ENCODE measurements at regions not wholly inside any gene's neighbourhood (a gene's known extent, or its start where the extent isn't known, plus 50 kb on each side); places are given as distances from the start of the nearest gene placed in this dataset.

- no peaks in the 10 kb centered on the region for H3K36me3 ChIP-seq (ENCODE audit: control insufficient read depth, insufficient read depth, low read length, severe bottlenecking)
- no peaks in the 10 kb centered on the region for H3K27me3 ChIP-seq (replicated peaks; ENCODE audit: control insufficient read depth, insufficient read depth, low read length)
- no peaks in the 10 kb centered on the region for H3K4me1 ChIP-seq (ENCODE audit: control insufficient read depth, insufficient read depth, low read length)
- no peak overlapping the region for H3K4me3 ChIP-seq (ENCODE audit: low read length)
- no peak for DNase-seq (ENCODE audit: low read depth)
- no peak overlapping the region for H3K9ac ChIP-seq (ENCODE audit: low read length)
- peaks cover 15% of the 10 kb centered on the region for H3K9me3 ChIP-seq (ENCODE audit: control insufficient read depth, low read length)
These were observed 340.7 kb upstream of the CELF2 start for GRCh38 chr10:10676972-10677371.

- Histone ChIP-seq H3K36me3 (ENCODE audit: control insufficient read depth, insufficient read depth, low read length, severe bottlenecking) (no peaks in the 10 kb centered on the region), H3K4me3 (ENCODE audit: low read length) (no peak overlapping the region), H3K4me1 (ENCODE audit: control insufficient read depth, insufficient read depth, low read length) (no peaks in the 10 kb centered on the region), H3K27me3 (replicated peaks; ENCODE audit: control insufficient read depth, insufficient read depth, low read length) (no peaks in the 10 kb centered on the region), H3K9me3 (ENCODE audit: control insufficient read depth, low read length) (peaks cover 13% of the 10 kb centered on the region), H3K9ac (ENCODE audit: low read length) (no peak overlapping the region)
- DNase-seq (ENCODE audit: low read depth) = no peak
These were observed 340.2 kb upstream of the CELF2 start for GRCh38 chr10:10677479-10677878.

- H3K9ac ChIP-seq (ENCODE audit: low read length) = no peak overlapping the region
- no peaks in the 10 kb centered on the region for H3K27me3 ChIP-seq (replicated peaks; ENCODE audit: control insufficient read depth, insufficient read depth, low read length)
- peaks cover 5% of the 10 kb centered on the region for H3K9me3 ChIP-seq (ENCODE audit: control insufficient read depth, low read length)
- no peaks in the 10 kb centered on the region for H3K4me1 ChIP-seq (ENCODE audit: control insufficient read depth, insufficient read depth, low read length)
- H3K36me3 ChIP-seq (ENCODE audit: control insufficient read depth, insufficient read depth, low read length, severe bottlenecking) = no peaks in the 10 kb centered on the region
- no peak overlapping the region for H3K4me3 ChIP-seq (ENCODE audit: low read length)
- DNase-seq (ENCODE audit: low read depth) = no peak
These were observed 337.2 kb upstream of the CELF2 start for GRCh38 chr10:10680496-10680895.

GRCh38 chr10:10684972-10685371, 332.7 kb upstream of the CELF2 start:
- Histone ChIP-seq H3K4me1 (ENCODE audit: control insufficient read depth, insufficient read depth, low read length) (no peaks in the 10 kb centered on the region), H3K4me3 (ENCODE audit: low read length) (no peak overlapping the region), H3K9ac (ENCODE audit: low read length) (no peak overlapping the region), H3K9me3 (ENCODE audit: control insufficient read depth, low read length) (no peaks in the 10 kb centered on the region), H3K36me3 (ENCODE audit: control insufficient read depth, insufficient read depth, low read length, severe bottlenecking) (no peaks in the 10 kb centered on the region), H3K27me3 (replicated peaks; ENCODE audit: control insufficient read depth, insufficient read depth, low read length) (no peaks in the 10 kb centered on the region)
- DNase-seq (ENCODE audit: low read depth) = no peak

- Histone ChIP-seq H3K4me3 (ENCODE audit: low read length) (no peak overlapping the region), H3K27me3 (replicated peaks; ENCODE audit: control insufficient read depth, insufficient read depth, low read length) (no peaks in the 10 kb centered on the region), H3K9me3 (ENCODE audit: control insufficient read depth, low read length) (no peaks in the 10 kb centered on the region), H3K36me3 (ENCODE audit: control insufficient read depth, insufficient read depth, low read length, severe bottlenecking) (no peaks in the 10 kb centered on the region), H3K9ac (ENCODE audit: low read length) (no peak overlapping the region), H3K4me1 (ENCODE audit: control insufficient read depth, insufficient read depth, low read length) (no peaks in the 10 kb centered on the region)
- DNase-seq (ENCODE audit: low read depth) = no peak
These were observed 332.1 kb upstream of the CELF2 start for GRCh38 chr10:10685566-10685965.

GRCh38 chr10:10687751-10688150, 329.9 kb upstream of the CELF2 start:
- Histone ChIP-seq H3K9ac (ENCODE audit: low read length) (no peak overlapping the region), H3K27me3 (replicated peaks; ENCODE audit: control insufficient read depth, insufficient read depth, low read length) (no peaks in the 10 kb centered on the region), H3K4me3 (ENCODE audit: low read length) (no peak overlapping the region), H3K9me3 (ENCODE audit: control insufficient read depth, low read length) (no peaks in the 10 kb centered on the region), H3K4me1 (ENCODE audit: control insufficient read depth, insufficient read depth, low read length) (no peaks in the 10 kb centered on the region), H3K36me3 (ENCODE audit: control insufficient read depth, insufficient read depth, low read length, severe bottlenecking) (no peaks in the 10 kb centered on the region)
- no peak for DNase-seq (ENCODE audit: low read depth)

GRCh38 chr10:10699427-10699826, 318.2 kb upstream of the CELF2 start:
- DNase-seq (ENCODE audit: low read depth) = no peak
- Histone ChIP-seq H3K9me3 (ENCODE audit: control insufficient read depth, low read length) (no peaks in the 10 kb centered on the region), H3K36me3 (ENCODE audit: control insufficient read depth, insufficient read depth, low read length, severe bottlenecking) (no peaks in the 10 kb centered on the region), H3K9ac (ENCODE audit: low read length) (no peak overlapping the region), H3K27me3 (replicated peaks; ENCODE audit: control insufficient read depth, insufficient read depth, low read length) (no peaks in the 10 kb centered on the region), H3K4me3 (ENCODE audit: low read length) (no peak overlapping the region), H3K4me1 (ENCODE audit: control insufficient read depth, insufficient read depth, low read length) (no peaks in the 10 kb centered on the region)

GRCh38 chr10:10701084-10701611, 316.5 kb upstream of the CELF2 start:
- H3K9ac ChIP-seq (ENCODE audit: low read length) = no peak overlapping the region
- no peaks in the 10 kb centered on the region for H3K27me3 ChIP-seq (replicated peaks; ENCODE audit: control insufficient read depth, insufficient read depth, low read length)
- DNase-seq (ENCODE audit: low read depth) = no peak
- no peak overlapping the region for H3K4me3 ChIP-seq (ENCODE audit: low read length)
- H3K4me1 ChIP-seq (ENCODE audit: control insufficient read depth, insufficient read depth, low read length) = no peaks in the 10 kb centered on the region
- no peaks in the 10 kb centered on the region for H3K36me3 ChIP-seq (ENCODE audit: control insufficient read depth, insufficient read depth, low read length, severe bottlenecking)
- H3K9me3 ChIP-seq (ENCODE audit: control insufficient read depth, low read length) = no peaks in the 10 kb centered on the region

- Histone ChIP-seq H3K4me1 (ENCODE audit: control insufficient read depth, insufficient read depth, low read length) (no peaks in the 10 kb centered on the region), H3K9me3 (ENCODE audit: control insufficient read depth, low read length) (no peaks in the 10 kb centered on the region), H3K9ac (ENCODE audit: low read length) (no peak overlapping the region), H3K36me3 (ENCODE audit: control insufficient read depth, insufficient read depth, low read length, severe bottlenecking) (no peaks in the 10 kb centered on the region), H3K4me3 (ENCODE audit: low read length) (no peak overlapping the region), H3K27me3 (replicated peaks; ENCODE audit: control insufficient read depth, insufficient read depth, low read length) (no peaks in the 10 kb centered on the region)
- DNase-seq (ENCODE audit: low read depth) = no peak
These were observed 315.5 kb upstream of the CELF2 start for GRCh38 chr10:10702211-10702610.

- H3K36me3 ChIP-seq (ENCODE audit: control insufficient read depth, insufficient read depth, low read length, severe bottlenecking) = no peaks in the 10 kb centered on the region
- H3K4me1 ChIP-seq (ENCODE audit: control insufficient read depth, insufficient read depth, low read length) = no peaks in the 10 kb centered on the region
- no peak overlapping the region for H3K4me3 ChIP-seq (ENCODE audit: low read length)
- H3K27me3 ChIP-seq (replicated peaks; ENCODE audit: control insufficient read depth, insufficient read depth, low read length) = no peaks in the 10 kb centered on the region
- H3K9me3 ChIP-seq (ENCODE audit: control insufficient read depth, low read length) = no peaks in the 10 kb centered on the region
- no peak for DNase-seq (ENCODE audit: low read depth)
- H3K9ac ChIP-seq (ENCODE audit: low read length) = no peak overlapping the region
These were observed 314.3 kb upstream of the CELF2 start for GRCh38 chr10:10703382-10703781.

GRCh38 chr10:10712155-10712704, 305.4 kb upstream of the CELF2 start:
- no peak for DNase-seq (ENCODE audit: low read depth)
- no peaks in the 10 kb centered on the region for H3K36me3 ChIP-seq (ENCODE audit: control insufficient read depth, insufficient read depth, low read length, severe bottlenecking)
- H3K9ac ChIP-seq (ENCODE audit: low read length) = no peak overlapping the region
- no peaks in the 10 kb centered on the region for H3K27me3 ChIP-seq (replicated peaks; ENCODE audit: control insufficient read depth, insufficient read depth, low read length)
- H3K4me1 ChIP-seq (ENCODE audit: control insufficient read depth, insufficient read depth, low read length) = no peaks in the 10 kb centered on the region
- no peaks in the 10 kb centered on the region for H3K9me3 ChIP-seq (ENCODE audit: control insufficient read depth, low read length)
- no peak overlapping the region for H3K4me3 ChIP-seq (ENCODE audit: low read length)

GRCh38 chr10:10714327-10714726, 303.3 kb upstream of the CELF2 start:
- no peak overlapping the region for H3K9ac ChIP-seq (ENCODE audit: low read length)
- H3K4me3 ChIP-seq (ENCODE audit: low read length) = no peak overlapping the region
- no peaks in the 10 kb centered on the region for H3K4me1 ChIP-seq (ENCODE audit: control insufficient read depth, insufficient read depth, low read length)
- H3K36me3 ChIP-seq (ENCODE audit: control insufficient read depth, insufficient read depth, low read length, severe bottlenecking) = no peaks in the 10 kb centered on the region
- no peaks in the 10 kb centered on the region for H3K27me3 ChIP-seq (replicated peaks; ENCODE audit: control insufficient read depth, insufficient read depth, low read length)
- no peaks in the 10 kb centered on the region for H3K9me3 ChIP-seq (ENCODE audit: control insufficient read depth, low read length)
- no peak for DNase-seq (ENCODE audit: low read depth)
